Motor neuron (in vitro differentiated cells): ENCODE measurements at regions not wholly inside any gene's neighbourhood (a gene's known extent, or its start where the extent isn't known, plus 50 kb on each side); places are given as distances from the start of the nearest gene placed in this dataset.

Source experiments
- ATAC-seq, 8 experiments: fragments of 200-7000 bp; cut with Tn5 transposase; replicated peaks in 6 of 8; 2 replicates each; pipeline ENCODE4 v1.8.0; 2021; ENCODE audit warnings: mild to moderate bottlenecking in 8 of 8, moderate library complexity in 8 of 8
- H3K27ac ChIP-seq, 2 donors: fragments of 250-450 bp; sonication (Bioruptor Pico); 2 replicates each; pipeline ENCODE4 v1.9.0; 2021; ENCODE audit warnings: antibody characterized with exemption in 2 of 2, mild to moderate bottlenecking in 2 of 2, moderate library complexity in 1 of 2
- H3K4me1 ChIP-seq, 2 donors: fragments of 250-450 bp; sonication (Bioruptor Pico); replicated peaks in 1 of 2; 2 replicates each; pipeline ENCODE4 v1.6.1; 2021; ENCODE audit warnings: antibody characterized with exemption in 2 of 2, mild to moderate bottlenecking in 2 of 2, moderate library complexity in 1 of 2
- H3K4me3 ChIP-seq, 5 donors: fragments of 250-450 bp; sonication (Bioruptor Pico); 2 replicates each; pipeline ENCODE4 v1.9.0; 2021; ENCODE audit warnings: antibody characterized with exemption in 5 of 5, mild to moderate bottlenecking in 5 of 5, moderate library complexity in 4 of 5
- WGBS, 10 experiments: fragments of 450-650 bp; shearing (Covaris generic); methylation state at CpG; one replicate each; pipeline ENCODE4 v1.0.0; 2022; 5-methylcytosine and 5-hydroxymethylcytosine counted together
- in situ Hi-C, 9 experiments: fragments of 400-800 bp; cut with MboI; loops; one replicate each; pipeline ENCODE4 v1.15.0; 2021; ENCODE audit warnings: low sequenced_read_pairs in 9 of 9, low pct_unique_long_range_greater_than_20kb in 2 of 9; ENCODE audit not compliant: unreplicated experiment in 9 of 9

- peak in 2 of 8 experiments; percentile 55 to 61 for ATAC-seq
- in situ Hi-C loops: no loop called here
- H3K4me1 ChIP-seq: no peaks in the 10 kb centered on the region
- no peak overlapping the region for H3K4me3 ChIP-seq
- no peak overlapping the region for H3K27ac ChIP-seq
These were observed 231.3 kb upstream of the NR4A3 start for GRCh38 chr9:99590410-99590809.

GRCh38 chr9:99590840-99591239 is 230.8 kb upstream of the NR4A3 start:
- in situ Hi-C loops: no loop called here
- no peak for ATAC-seq

GRCh38 chr9:99591770-99592169 is 229.9 kb upstream of the NR4A3 start:
- H3K4me3 ChIP-seq: no peak overlapping the region
- WGBS, 10 experiments: 55 to 100% (median 96%) methylated on average over 2 of the region's 2 CpGs; no CpG with 5 or more reads in 1 of the 10 experiments

More at GRCh38 chr9:99590840-99591239, 230.8 kb upstream of the NR4A3 start:
- WGBS, 10 experiments: 0 to 100% (median 57%) methylated on average over 1 of the region's 1 CpG; no CpG with 5 or more reads in 4 of the 10 experiments
- Histone ChIP-seq H3K4me1 (no peaks in the 10 kb centered on the region), H3K4me3 (no peak overlapping the region), H3K27ac (no peak overlapping the region)

GRCh38 chr9:99592834-99593574 is 228.7 kb upstream of the NR4A3 start:
- no peak overlapping the region for H3K4me3 ChIP-seq
- H3K4me1 ChIP-seq: no peaks in the 10 kb centered on the region
- H3K27ac ChIP-seq: no peak overlapping the region
- ATAC-seq: peak in 1 of 8 experiments; percentile 39
- 35 to 87% (median 63%) methylated on average over 1 to 4 of the region's 4 CpGs; no CpG with 5 or more reads in 1 of the 10 experiments for WGBS, 10 experiments
- in situ Hi-C loops: no loop called here

More at GRCh38 chr9:99591770-99592169, 229.9 kb upstream of the NR4A3 start:
- in situ Hi-C loops: no loop called here
- ATAC-seq: no peak
- H3K27ac ChIP-seq: no peak overlapping the region
- no peaks in the 10 kb centered on the region for H3K4me1 ChIP-seq

GRCh38 chr9:99593610-99594009 is 228.1 kb upstream of the NR4A3 start:
- 14 to 100% (median 63%) methylated on average over 1 to 2 of the region's 2 CpGs; no CpG with 5 or more reads in 4 of the 10 experiments for WGBS, 10 experiments
- Histone ChIP-seq H3K4me1 (no peaks in the 10 kb centered on the region), H3K4me3 (no peak overlapping the region), H3K27ac (no peak overlapping the region)
- ATAC-seq: peak in 3 of 8 experiments; percentile 55 to 61 (median 58)
- in situ Hi-C loops: no loop called here

- H3K4me3 ChIP-seq: no peak overlapping the region
- no peak overlapping the region for H3K27ac ChIP-seq
- H3K4me1 ChIP-seq: no peaks in the 10 kb centered on the region
- 60 to 90% (median 75%) methylated on average over 1 to 4 of the region's 4 CpGs; no CpG with 5 or more reads in 3 of the 10 experiments for WGBS, 10 experiments
- no peak for ATAC-seq
- in situ Hi-C loops: no loop called here
These were observed 227.5 kb upstream of the NR4A3 start for GRCh38 chr9:99594056-99594780.

- Histone ChIP-seq H3K4me1 (peaks cover 0 to 2% of the 10 kb centered on the region in 2 donors), H3K4me3 (no peak overlapping the region), H3K27ac (peak overlapping the region in 1 of 2 donors; percentile 30)
- ATAC-seq: peak in 5 of 8 experiments; percentile 53 to 94 (median 70)
- in situ Hi-C loops: no loop called here
- WGBS, 10 experiments: 45 to 83% (median 72%) methylated on average over 1 to 5 of the region's 5 CpGs; no CpG with 5 or more reads in 1 of the 10 experiments
These were observed 225.9 kb upstream of the NR4A3 start for GRCh38 chr9:99595796-99596195.

GRCh38 chr9:99601571-99602111 is 220.0 kb upstream of the NR4A3 start:
- 30 to 90% (median 59%) methylated on average over 3 to 6 of the region's 6 CpGs; no CpG with 5 or more reads in 1 of the 10 experiments for WGBS, 10 experiments
- Histone ChIP-seq H3K27ac (peak overlapping the region in 1 of 2 donors; percentile 63), H3K4me1 (peaks cover 0 to 19% of the 10 kb centered on the region in 2 donors), H3K4me3 (no peak overlapping the region)
- in situ Hi-C loops: no loop called here
- ATAC-seq: peak in 5 of 8 experiments; percentile 55 to 94 (median 79)

- no peak for ATAC-seq
- Histone ChIP-seq H3K27ac (no peak overlapping the region), H3K4me1 (peaks cover 4 to 22% of the 10 kb centered on the region in 2 donors), H3K4me3 (no peak overlapping the region)
- in situ Hi-C loops: no loop called here
These were observed 218.8 kb upstream of the NR4A3 start for GRCh38 chr9:99602854-99603253.

- in situ Hi-C loops: no loop called here
- Histone ChIP-seq H3K4me1 (peaks cover 4 to 22% of the 10 kb centered on the region in 2 donors), H3K27ac (no peak overlapping the region), H3K4me3 (no peak overlapping the region)
- 21 to 100% (median 81%) methylated on average over 1 to 5 of the region's 5 CpGs; no CpG with 5 or more reads in 1 of the 10 experiments for WGBS, 10 experiments
- ATAC-seq: no peak
These were observed 216.5 kb upstream of the NR4A3 start for GRCh38 chr9:99605016-99605743.

GRCh38 chr9:99606296-99606695 is 215.4 kb upstream of the NR4A3 start:
- Histone ChIP-seq H3K4me1 (peaks cover 4 to 15% of the 10 kb centered on the region in 2 donors), H3K4me3 (no peak overlapping the region), H3K27ac (no peak overlapping the region)
- WGBS, 10 experiments: 56 to 80% (median 75%) methylated on average over 1 to 2 of the region's 2 CpGs; no CpG with 5 or more reads in 3 of the 10 experiments
- in situ Hi-C loops: no loop called here
- ATAC-seq: no peak

- no peak for ATAC-seq
- Histone ChIP-seq H3K4me1 (peaks cover 4 to 9% of the 10 kb centered on the region in 2 donors), H3K4me3 (no peak overlapping the region), H3K27ac (no peak overlapping the region)
- 8 to 54% (median 32%) methylated on average over 1 to 4 of the region's 4 CpGs for WGBS, 10 experiments
- in situ Hi-C loops: no loop called here
These were observed 214.7 kb upstream of the NR4A3 start for GRCh38 chr9:99606957-99607356.
